Endothelial cell (in vitro differentiated cells): ENCODE measurements at regions not wholly inside any gene's neighbourhood (a gene's known extent, or its start where the extent isn't known, plus 50 kb on each side); places are given as distances from the start of the nearest gene placed in this dataset.
"Not testable (repeated sequence)": the region's sequence is repeated elsewhere in the genome, so short reads cannot be mapped to it uniquely, and the experiment has no call there.

Experiments
- DNase-seq: peaks from one replicate; pipeline ENCODE4 v3.0.0; 2021; ENCODE audit warnings: low spot score
- H3K27ac Mint-ChIP-seq: one replicate; pipeline ENCODE4 v1.8.0; 2021; ENCODE audit warnings: mixed read lengths, inconsistent platforms; ENCODE audit not compliant: unreplicated experiment
- H3K27me3 Mint-ChIP-seq: one replicate; pipeline ENCODE4 v1.8.0; 2021; ENCODE audit warnings: mild to moderate bottlenecking, moderate library complexity, mixed read lengths, inconsistent platforms; ENCODE audit not compliant: unreplicated experiment
- H3K36me3 Mint-ChIP-seq: one replicate; pipeline ENCODE4 v1.8.0; 2021; ENCODE audit warnings: mild to moderate bottlenecking, low read depth, mixed read lengths, inconsistent platforms; ENCODE audit not compliant: unreplicated experiment
- H3K4me1 Mint-ChIP-seq: one replicate; pipeline ENCODE4 v1.8.0; 2021; ENCODE audit warnings: mild to moderate bottlenecking, mixed read lengths, inconsistent platforms; ENCODE audit not compliant: unreplicated experiment
- H3K4me3 Mint-ChIP-seq: one replicate; pipeline ENCODE4 v1.8.0; 2021; ENCODE audit warnings: mild to moderate bottlenecking, mixed read lengths, inconsistent platforms; ENCODE audit not compliant: unreplicated experiment
- H3K9me3 Mint-ChIP-seq: one replicate; pipeline ENCODE4 v1.8.0; 2021; ENCODE audit warnings: mixed read lengths, inconsistent platforms; ENCODE audit not compliant: unreplicated experiment
- TF ChIP-seq, protein P1 (sequence below): fragments of 200-600 bp; sonication (generic); IDR thresholded peaks from one replicate; pipeline ENCODE4 v1.5.0; 2021; ENCODE audit warnings: antibody characterized with exemption; ENCODE audit not compliant: unreplicated experiment

DNA sequence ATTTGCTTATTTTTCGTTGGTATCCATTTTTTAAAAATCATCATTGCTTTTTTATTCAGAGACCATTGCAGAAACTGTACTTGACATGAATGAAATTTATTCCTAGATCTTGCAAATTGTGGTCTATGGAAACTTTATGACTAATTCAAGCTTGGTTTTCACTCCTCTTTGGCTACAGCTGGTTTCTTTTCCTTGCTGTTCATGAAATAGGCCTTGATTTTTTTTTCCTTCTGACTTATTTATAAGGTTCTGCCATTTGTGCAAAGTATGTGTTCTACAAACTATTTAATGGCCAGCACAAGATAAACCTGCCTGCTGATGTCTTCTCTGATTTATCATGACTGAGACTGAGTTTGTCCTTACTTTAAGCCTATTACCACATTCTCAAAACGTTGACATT, 764.0 kb upstream of the SLITRK5 start:
- DNase-seq = no peak
- Mint-ChIP-seq H3K9me3 (no peaks in the 10 kb centered on the region), H3K27ac (no peak overlapping the region), H3K4me1 (no peaks in the 10 kb centered on the region), H3K27me3 (no peaks in the 10 kb centered on the region), H3K36me3 (no peaks in the 10 kb centered on the region), H3K4me3 (no peak overlapping the region)
- TF ChIP-seq, protein P1, sequence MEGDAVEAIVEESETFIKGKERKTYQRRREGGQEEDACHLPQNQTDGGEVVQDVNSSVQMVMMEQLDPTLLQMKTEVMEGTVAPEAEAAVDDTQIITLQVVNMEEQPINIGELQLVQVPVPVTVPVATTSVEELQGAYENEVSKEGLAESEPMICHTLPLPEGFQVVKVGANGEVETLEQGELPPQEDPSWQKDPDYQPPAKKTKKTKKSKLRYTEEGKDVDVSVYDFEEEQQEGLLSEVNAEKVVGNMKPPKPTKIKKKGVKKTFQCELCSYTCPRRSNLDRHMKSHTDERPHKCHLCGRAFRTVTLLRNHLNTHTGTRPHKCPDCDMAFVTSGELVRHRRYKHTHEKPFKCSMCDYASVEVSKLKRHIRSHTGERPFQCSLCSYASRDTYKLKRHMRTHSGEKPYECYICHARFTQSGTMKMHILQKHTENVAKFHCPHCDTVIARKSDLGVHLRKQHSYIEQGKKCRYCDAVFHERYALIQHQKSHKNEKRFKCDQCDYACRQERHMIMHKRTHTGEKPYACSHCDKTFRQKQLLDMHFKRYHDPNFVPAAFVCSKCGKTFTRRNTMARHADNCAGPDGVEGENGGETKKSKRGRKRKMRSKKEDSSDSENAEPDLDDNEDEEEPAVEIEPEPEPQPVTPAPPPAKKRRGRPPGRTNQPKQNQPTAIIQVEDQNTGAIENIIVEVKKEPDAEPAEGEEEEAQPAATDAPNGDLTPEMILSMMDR = no peak

DNA sequence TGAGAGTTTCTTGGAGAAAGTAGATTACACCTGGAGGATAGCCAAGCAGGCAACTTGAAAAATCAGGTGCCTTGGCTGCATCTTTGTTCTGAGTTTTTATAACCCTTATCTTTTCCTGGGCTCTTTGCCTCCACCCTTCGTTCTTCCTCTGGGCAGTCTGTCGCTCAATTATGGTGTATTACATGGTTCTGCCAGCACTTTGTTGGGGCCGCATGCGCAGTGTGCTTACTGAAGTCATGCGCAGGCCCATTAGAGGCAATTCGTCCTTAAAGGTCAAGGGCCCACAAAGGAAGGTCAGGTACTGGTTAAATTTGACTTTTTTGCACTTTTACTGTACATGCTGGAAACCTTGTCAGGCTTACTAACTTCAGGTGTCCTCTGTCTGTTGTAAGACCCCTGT, 761.9 kb upstream of the SLITRK5 start:
- no peak for DNase-seq
- H3K36me3 Mint-ChIP-seq = no peaks in the 10 kb centered on the region
- no peaks in the 10 kb centered on the region for H3K9me3 Mint-ChIP-seq
- TF ChIP-seq, protein P1 = no peak
- no peak overlapping the region for H3K4me3 Mint-ChIP-seq
- H3K27me3 Mint-ChIP-seq = no peaks in the 10 kb centered on the region
- H3K27ac Mint-ChIP-seq = no peak overlapping the region
- H3K4me1 Mint-ChIP-seq = no peaks in the 10 kb centered on the region

DNA sequence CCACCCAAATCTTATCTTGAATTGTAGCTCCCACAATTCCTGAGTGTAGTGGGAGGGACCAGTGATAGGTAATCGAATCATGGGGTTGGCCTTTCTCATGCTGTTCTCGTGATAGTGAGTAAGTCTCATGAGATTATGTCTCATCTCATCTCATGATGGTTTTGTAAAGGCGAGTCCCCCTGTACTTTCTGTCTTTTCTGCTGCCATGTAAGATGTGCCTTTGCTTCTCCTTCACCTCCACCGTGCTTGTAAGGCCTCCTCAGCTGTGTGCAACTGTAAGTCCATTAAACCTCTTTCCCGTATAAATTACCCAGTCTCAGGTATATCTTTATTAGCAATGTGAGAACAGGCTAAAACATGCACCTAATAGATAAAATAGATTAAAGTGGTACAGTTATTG, 756.4 kb upstream of the SLITRK5 start:
- H3K27ac Mint-ChIP-seq = no peak overlapping the region
- H3K36me3 Mint-ChIP-seq = no peaks in the 10 kb centered on the region
- H3K27me3 Mint-ChIP-seq = no peaks in the 10 kb centered on the region
- DNase-seq = no peak
- H3K4me3 Mint-ChIP-seq = no peak overlapping the region
- TF ChIP-seq, protein P1 = no peak
- no peaks in the 10 kb centered on the region for H3K4me1 Mint-ChIP-seq
- no peaks in the 10 kb centered on the region for H3K9me3 Mint-ChIP-seq

DNA sequence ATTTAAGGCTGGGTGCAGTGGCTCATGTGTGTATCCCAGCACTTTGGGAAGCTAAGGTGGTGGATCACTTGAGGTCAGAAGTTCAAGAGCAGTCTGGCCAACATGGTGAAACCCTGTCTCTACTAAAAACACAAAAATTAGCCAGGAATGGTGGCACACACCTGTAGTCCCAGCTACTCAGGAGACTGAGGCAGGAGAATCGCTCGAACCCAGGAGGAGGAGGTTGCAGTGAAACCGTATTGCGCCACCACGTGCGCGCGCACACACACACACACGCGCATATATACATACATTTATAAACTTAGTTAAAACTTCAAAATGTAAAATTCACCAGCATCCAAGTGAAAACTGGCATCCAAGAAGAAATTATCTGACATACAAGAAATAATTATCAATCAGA, 753.7 kb upstream of the SLITRK5 start:
- H3K4me1 Mint-ChIP-seq, H3K4me3 Mint-ChIP-seq, DNase-seq, H3K27me3 Mint-ChIP-seq, H3K27ac Mint-ChIP-seq, H3K36me3 Mint-ChIP-seq, H3K9me3 Mint-ChIP-seq: not testable (repeated sequence)

DNA sequence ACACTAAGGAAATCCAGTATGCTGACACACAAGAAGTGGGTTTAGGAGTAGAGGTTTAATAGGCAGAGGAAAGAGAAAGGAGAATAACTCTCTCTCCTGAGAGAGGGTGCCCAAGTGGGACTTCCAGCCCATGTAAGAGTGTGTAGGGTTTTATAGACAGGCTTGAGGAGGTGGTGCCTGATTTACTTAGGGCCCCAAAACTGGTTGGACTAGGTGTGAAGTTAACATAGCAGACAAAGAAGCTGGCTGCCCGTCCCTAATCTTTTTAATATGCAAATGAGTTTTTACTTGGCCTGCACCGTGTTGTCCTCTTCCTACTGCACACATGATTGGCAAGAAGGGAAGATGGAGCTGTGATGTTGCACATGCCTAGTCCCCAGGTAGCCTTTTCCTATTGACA, 752.5 kb upstream of the SLITRK5 start:
- Mint-ChIP-seq H3K36me3 (no peaks in the 10 kb centered on the region), H3K9me3 (no peaks in the 10 kb centered on the region), H3K27me3 (no peaks in the 10 kb centered on the region), H3K4me1 (no peaks in the 10 kb centered on the region), H3K4me3 (no peak overlapping the region), H3K27ac (no peak overlapping the region)
- no peak for DNase-seq
- TF ChIP-seq, protein P1 = no peak

DNA sequence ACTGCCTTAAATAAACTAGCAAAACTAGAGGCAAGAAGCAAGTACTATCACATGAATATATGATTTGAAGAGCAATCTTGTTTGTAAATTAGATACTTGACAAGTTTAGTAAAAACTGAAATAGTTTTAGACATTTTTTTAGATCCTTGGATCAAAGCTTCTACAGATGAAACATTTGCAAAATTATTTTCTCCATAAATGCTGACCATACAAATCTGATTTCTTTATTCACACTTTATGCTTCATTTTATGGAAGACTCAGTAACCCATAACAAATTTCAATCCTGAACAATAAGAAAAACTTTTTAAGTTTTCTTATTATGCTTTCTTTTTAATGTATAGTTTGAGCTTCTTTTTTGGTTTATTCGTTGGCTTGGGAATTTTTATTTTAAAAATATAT, 750.2 kb upstream of the SLITRK5 start:
- TF ChIP-seq, protein P1 = no peak
- Mint-ChIP-seq H3K27me3 (no peaks in the 10 kb centered on the region), H3K4me3 (no peak overlapping the region), H3K9me3 (no peaks in the 10 kb centered on the region), H3K36me3 (no peaks in the 10 kb centered on the region), H3K4me1 (no peaks in the 10 kb centered on the region), H3K27ac (no peak overlapping the region)
- DNase-seq = no peak
